Lower leg skin (tissue), 4 donors: ENCODE measurements at regions not wholly inside any gene's neighbourhood (a gene's known extent, or its start where the extent isn't known, plus 50 kb on each side); places are given as distances from the start of the nearest gene placed in this dataset.

Experiments used
- DNase-seq, 2 donors: peaks; one replicate each; pipeline ENCODE4 v3.0.0-alpha.2; 2019; ENCODE audit warnings: low spot score in 2 of 2
- H3K4me3 ChIP-seq: fragments of 200-600 bp; sonication (generic); 2 replicates; pipeline ENCODE4 v1.5.1; 2017; ENCODE audit warnings: mild to moderate bottlenecking, low read depth; ENCODE audit not compliant: poor library complexity, severe bottlenecking
- POLR2A ChIP-seq, 2 donors: fragments of 450-650 bp; IDR thresholded peaks; one replicate each; pipeline ENCODE4 v1.6.1; 2016 to 2017; ENCODE audit warnings: antibody characterized with exemption in 2 of 2, mild to moderate bottlenecking in 1 of 2, moderate library complexity in 1 of 2
- WGBS, 2 donors: methylation state at CpG; one replicate each; pipeline ENCODE4 v1.1.5; 2018; 5-methylcytosine and 5-hydroxymethylcytosine counted together
- intact Hi-C: fragments of 100-400 bp; cut with DNase I; formaldehyde crosslinking; loops from one replicate; pipeline ENCODE4 v1.15.0; 2023; ENCODE audit warnings: low total_unique reads
- TF ChIP-seq, protein P1 (sequence below), 3 donors: fragments of 450-650 bp; IDR thresholded peaks; one replicate each; pipeline ENCODE4 v1.5.1; 2016; ENCODE audit warnings: antibody characterized with exemption in 3 of 3, mild to moderate bottlenecking in 3 of 3, moderate library complexity in 2 of 3

DNA sequence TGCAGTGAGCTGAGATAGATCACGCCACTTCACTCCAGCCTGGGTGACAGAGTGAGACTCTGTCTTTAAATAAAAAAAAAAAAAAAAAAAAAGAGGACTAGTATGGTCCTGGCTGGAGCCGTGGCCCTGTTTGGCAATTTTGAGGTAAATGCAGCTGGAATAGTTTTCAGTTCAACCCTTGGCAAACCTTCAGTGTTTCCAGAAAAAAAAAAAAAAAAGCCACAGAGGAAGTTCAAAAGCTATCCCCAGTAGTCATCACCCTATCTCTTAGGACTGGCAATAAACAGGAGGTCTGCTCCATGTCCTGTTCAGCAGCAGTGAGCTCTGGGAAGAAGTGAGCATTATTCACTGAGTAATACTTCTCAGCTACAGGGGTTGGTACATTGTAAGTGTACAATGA is 56.8 kb upstream of the ERRFI1 start:
- 58 to 63% methylated on average over 2 of the region's 2 CpGs for WGBS, 2 donors
- H3K4me3 ChIP-seq, result no peak overlapping the region
- DNase-seq, result no peak
- intact Hi-C loops, result no loop called here
- TF ChIP-seq, protein P1, sequence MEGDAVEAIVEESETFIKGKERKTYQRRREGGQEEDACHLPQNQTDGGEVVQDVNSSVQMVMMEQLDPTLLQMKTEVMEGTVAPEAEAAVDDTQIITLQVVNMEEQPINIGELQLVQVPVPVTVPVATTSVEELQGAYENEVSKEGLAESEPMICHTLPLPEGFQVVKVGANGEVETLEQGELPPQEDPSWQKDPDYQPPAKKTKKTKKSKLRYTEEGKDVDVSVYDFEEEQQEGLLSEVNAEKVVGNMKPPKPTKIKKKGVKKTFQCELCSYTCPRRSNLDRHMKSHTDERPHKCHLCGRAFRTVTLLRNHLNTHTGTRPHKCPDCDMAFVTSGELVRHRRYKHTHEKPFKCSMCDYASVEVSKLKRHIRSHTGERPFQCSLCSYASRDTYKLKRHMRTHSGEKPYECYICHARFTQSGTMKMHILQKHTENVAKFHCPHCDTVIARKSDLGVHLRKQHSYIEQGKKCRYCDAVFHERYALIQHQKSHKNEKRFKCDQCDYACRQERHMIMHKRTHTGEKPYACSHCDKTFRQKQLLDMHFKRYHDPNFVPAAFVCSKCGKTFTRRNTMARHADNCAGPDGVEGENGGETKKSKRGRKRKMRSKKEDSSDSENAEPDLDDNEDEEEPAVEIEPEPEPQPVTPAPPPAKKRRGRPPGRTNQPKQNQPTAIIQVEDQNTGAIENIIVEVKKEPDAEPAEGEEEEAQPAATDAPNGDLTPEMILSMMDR (IDR thresholded peaks at IDR 0.05), result no peak
- TF ChIP-seq POLR2A (IDR thresholded peaks at IDR 0.05), result no peak

DNA sequence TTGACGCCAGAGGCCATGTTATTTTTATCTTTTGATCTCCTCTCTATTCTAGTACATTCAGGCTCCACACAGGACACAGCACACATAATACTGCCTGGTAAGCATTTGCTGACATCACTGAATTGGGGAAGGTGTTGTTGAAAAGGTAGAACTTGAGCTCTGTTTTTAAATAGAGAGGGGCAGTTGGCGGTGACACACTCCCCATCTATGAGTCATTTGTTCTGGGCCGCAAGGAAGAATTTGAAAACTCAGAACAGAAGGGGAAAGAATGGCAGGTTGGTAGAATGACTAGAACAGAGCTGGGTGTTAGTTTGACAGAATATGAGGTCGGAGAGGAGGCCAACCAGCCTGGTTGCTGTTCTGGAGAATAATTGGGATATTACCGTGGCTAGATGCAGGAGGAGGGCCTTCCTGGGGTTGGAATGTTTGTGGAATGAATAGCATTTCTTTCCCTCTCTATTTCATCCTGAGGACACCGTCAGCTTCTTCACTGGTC is 52.1 kb upstream of the ERRFI1 start:
- DNase-seq, result no peak
- WGBS, 2 donors, result 40 to 49% methylated on average over 6 of the region's 6 CpGs
- H3K4me3 ChIP-seq, result no peak overlapping the region
- TF ChIP-seq POLR2A (IDR thresholded peaks at IDR 0.05), result no peak
- TF ChIP-seq, protein P1 (IDR thresholded peaks at IDR 0.05), result no peak
- intact Hi-C loops, result no loop called here

DNA sequence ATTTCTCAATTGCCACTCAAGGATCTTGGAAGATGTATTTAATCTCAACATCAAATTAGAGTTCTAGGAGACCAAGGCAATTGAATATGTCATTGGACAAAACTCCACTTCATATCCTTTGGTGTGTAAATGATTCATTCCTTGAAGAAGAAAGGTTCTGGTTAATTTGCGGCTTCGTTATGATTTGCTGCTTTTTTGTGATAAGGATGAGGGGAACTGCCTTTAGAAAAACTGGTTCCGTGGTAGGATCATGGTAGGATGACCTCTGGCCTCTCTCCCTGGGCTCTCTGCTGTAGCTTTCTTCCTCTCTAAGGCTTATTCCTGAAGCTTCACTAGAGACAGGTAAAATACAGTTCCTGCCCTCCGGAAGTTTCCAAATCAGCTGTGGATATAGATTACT is 51.5 kb upstream of the ERRFI1 start:
- DNase-seq, result no peak
- WGBS, 2 donors, result 60 to 65% methylated on average over 4 of the region's 4 CpGs
- intact Hi-C loops, result no loop called here
- TF ChIP-seq, protein P1 (IDR thresholded peaks at IDR 0.05), result no peak
- no peak for TF ChIP-seq POLR2A (IDR thresholded peaks at IDR 0.05)
- no peak overlapping the region for H3K4me3 ChIP-seq

DNA sequence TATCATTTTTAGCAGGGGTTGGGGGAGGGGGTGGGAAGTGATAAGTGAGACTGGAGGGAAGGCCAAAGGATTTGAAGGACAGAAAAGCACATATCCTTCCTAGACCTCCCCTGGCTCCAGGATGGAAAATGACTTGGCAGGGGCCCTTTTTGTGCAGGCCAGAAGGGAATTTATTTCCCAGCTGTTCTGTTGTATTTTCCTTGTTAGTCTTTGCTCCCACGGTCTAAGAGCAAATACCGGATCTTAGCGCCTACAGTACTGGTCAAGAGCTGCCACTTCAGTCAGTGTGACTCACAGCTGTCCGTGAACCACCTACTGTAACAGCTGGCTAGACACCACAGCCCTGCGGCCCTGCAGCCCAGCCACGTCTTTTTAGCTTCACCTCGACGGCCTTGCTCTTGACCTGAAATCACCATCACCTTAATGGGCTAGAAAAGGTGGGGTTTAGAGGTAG is 51.0 kb upstream of the ERRFI1 start:
- intact Hi-C loops, result no loop called here
- DNase-seq, result no peak

DNA sequence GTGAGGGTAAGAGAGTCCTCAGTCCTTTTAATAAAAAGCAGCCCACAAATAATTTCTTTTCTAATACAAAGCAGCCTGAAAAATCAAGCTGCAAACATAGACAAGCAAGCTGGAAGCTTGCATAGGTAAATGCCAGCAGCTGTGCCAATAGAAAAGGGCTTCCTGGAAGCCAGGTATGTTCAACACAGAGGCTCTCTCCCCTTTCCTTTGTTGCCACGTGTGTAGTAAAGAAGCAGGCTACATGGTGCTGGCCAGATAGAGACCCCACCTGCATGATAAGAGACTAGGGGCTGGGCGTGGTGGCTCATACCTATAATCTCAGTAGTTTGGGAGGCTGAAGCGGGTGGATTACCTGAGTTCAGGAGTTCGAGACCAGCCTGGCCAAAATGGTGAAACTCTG is 50.1 kb upstream of the ERRFI1 start:
- WGBS, 2 donors, result 75 to 80% methylated on average over 4 of the region's 4 CpGs
- TF ChIP-seq, protein P1 (IDR thresholded peaks at IDR 0.05), result no peak
- TF ChIP-seq POLR2A (IDR thresholded peaks at IDR 0.05), result no peak
- DNase-seq, result no peak
- intact Hi-C loops, result no loop called here
- H3K4me3 ChIP-seq, result no peak overlapping the region

More for the DNA sequence above, 51.0 kb upstream of the ERRFI1 start:
- TF ChIP-seq POLR2A (IDR thresholded peaks at IDR 0.05), result no peak
- TF ChIP-seq, protein P1 (IDR thresholded peaks at IDR 0.05), result no peak
- 61 to 62% methylated on average over 8 of the region's 8 CpGs for WGBS, 2 donors
- H3K4me3 ChIP-seq, result no peak overlapping the region
